ENCODE measurements at regions not wholly inside any gene's neighbourhood (a gene's known extent, or its start where the extent isn't known, plus 50 kb on each side); places are given as distances from the start of the nearest gene placed in this dataset.

GRCh38 chr4:154086247-154086646 lies 297.4 kb upstream of the SFRP2 start:
- no peak for TF ChIP-seq CTCF (IDR thresholded peaks at IDR 0.05)
- TF ChIP-seq POLR2A (IDR thresholded peaks at IDR 0.05): no peak

All from thyroid gland (tissue), 4 donors.